Prostate gland (tissue), 2 donors: ENCODE measurements at regions not wholly inside any gene's neighbourhood (a gene's known extent, or its start where the extent isn't known, plus 50 kb on each side); places are given as distances from the start of the nearest gene placed in this dataset.

Experiments
- POLR2A ChIP-seq: fragments of 450-650 bp; IDR thresholded peaks from one replicate; pipeline ENCODE4 v1.6.1; 2016; ENCODE audit warnings: antibody characterized with exemption, mild to moderate bottlenecking
- TF ChIP-seq, protein P1 (sequence below), 4 experiments: fragments of 200-600 bp in 2 of 4; fragments of 450-650 bp in 2 of 4; sonication (generic) in 2 of 4; IDR thresholded peaks; 1 replicate in 3 of 4; 2 replicates in 1 of 4; pipeline ENCODE4 v1.5.1; 2016 to 2019; ENCODE audit warnings: antibody characterized with exemption in 4 of 4, mild to moderate bottlenecking in 2 of 4, moderate library complexity in 2 of 4

- no peak for TF ChIP-seq POLR2A
- TF ChIP-seq, protein P1, sequence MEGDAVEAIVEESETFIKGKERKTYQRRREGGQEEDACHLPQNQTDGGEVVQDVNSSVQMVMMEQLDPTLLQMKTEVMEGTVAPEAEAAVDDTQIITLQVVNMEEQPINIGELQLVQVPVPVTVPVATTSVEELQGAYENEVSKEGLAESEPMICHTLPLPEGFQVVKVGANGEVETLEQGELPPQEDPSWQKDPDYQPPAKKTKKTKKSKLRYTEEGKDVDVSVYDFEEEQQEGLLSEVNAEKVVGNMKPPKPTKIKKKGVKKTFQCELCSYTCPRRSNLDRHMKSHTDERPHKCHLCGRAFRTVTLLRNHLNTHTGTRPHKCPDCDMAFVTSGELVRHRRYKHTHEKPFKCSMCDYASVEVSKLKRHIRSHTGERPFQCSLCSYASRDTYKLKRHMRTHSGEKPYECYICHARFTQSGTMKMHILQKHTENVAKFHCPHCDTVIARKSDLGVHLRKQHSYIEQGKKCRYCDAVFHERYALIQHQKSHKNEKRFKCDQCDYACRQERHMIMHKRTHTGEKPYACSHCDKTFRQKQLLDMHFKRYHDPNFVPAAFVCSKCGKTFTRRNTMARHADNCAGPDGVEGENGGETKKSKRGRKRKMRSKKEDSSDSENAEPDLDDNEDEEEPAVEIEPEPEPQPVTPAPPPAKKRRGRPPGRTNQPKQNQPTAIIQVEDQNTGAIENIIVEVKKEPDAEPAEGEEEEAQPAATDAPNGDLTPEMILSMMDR (IDR thresholded peaks at IDR 0.05): no peak
Measured at GRCh38 chr3:106305882-106306435, 437.1 kb upstream of the CBLB start.
